ENCODE measurements at regions not wholly inside any gene's neighbourhood (a gene's known extent, or its start where the extent isn't known, plus 50 kb on each side); places are given as distances from the start of the nearest gene placed in this dataset.
A peak's percentile ranks its signal among the peaks of the same experiment; 100 is the strongest.

DNA sequence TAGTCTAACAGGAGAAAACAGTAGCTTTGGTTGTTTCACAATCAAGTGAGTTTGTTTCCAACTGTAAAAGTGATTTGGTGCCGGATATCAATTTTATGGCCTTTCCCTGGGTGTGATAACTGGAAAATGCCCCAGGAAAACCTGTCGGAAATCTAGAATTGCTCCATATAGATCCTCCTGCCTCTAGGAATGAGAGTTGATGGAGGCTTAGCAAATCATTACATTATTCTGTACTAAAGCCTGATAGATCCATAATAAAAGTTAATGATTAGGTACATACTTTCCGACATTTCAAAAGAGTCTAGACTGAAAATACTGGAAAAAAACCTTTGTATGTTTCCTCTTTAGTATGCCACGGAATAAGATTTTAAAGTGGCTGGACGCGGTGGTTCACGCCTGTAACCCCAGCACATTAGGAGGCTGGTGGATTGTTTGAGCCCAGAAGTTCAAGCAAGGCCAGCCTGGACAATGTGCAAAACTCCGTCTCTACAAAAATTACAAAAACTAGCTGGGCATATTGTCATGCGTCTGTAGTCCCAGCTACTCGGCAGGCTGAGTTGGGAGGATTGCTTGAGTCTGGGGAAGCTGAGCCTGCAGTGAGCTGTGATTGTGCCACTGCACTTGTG, 70.0 kb upstream of the SLC45A1 start:
- Mint-ChIP-seq H3K4me1 (no peaks in the 10 kb centered on the region), H3K4me3 (no peak overlapping the region), H3K36me3 (ENCODE audit: low read depth) (no peaks in the 10 kb centered on the region), H3K27ac (peak overlapping the region; percentile 86 to 89 (median 86)), H3K27me3 (ENCODE audit: low read depth) (peaks cover 7% of the 10 kb centered on the region), H3K9me3 (no peaks in the 10 kb centered on the region)
- TF ChIP-seq CTCF (IDR thresholded peaks at IDR 0.05; ENCODE audit: unreplicated experiment in 3 of 3), result no peak

DNA sequence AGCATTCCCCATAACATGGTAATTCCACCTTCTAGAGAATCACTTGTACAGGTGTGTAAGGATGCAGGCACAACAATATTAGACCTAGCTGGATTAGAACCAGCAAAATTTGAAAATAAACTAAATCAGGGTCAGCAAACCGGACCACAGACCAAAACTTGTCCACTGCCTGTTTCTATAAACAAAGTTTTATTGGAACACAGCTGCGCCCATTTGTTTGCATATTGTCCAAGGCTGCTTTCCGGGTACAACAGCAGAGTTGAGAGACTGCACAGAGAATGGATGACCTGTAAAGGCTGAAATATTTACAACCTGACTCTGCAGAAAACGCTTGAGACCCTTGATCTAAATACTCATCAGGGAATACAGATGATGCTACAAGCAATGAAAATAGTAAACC, 73.6 kb upstream of the SLC45A1 start:
- H3K36me3 Mint-ChIP-seq (ENCODE audit: low read depth), result no peaks in the 10 kb centered on the region
- H3K4me1 Mint-ChIP-seq, result peaks cover 5% of the 10 kb centered on the region
- no peaks in the 10 kb centered on the region for H3K27me3 Mint-ChIP-seq (ENCODE audit: low read depth)
- H3K9me3 Mint-ChIP-seq, result no peaks in the 10 kb centered on the region
- no peak for TF ChIP-seq CTCF (IDR thresholded peaks at IDR 0.05; ENCODE audit: unreplicated experiment in 3 of 3)
- no peak overlapping the region for H3K4me3 Mint-ChIP-seq
- no peak overlapping the region for H3K27ac Mint-ChIP-seq

GRCh38 chr1:8242498-8242897, 75.4 kb upstream of the SLC45A1 start:
- H3K4me1 Mint-ChIP-seq, result peaks cover 14% of the 10 kb centered on the region
- no peak for TF ChIP-seq CTCF (IDR thresholded peaks at IDR 0.05; ENCODE audit: unreplicated experiment in 3 of 3)
- H3K27ac Mint-ChIP-seq, result no peak overlapping the region
- peaks cover 5% of the 10 kb centered on the region for H3K27me3 Mint-ChIP-seq (ENCODE audit: low read depth)
- H3K4me3 Mint-ChIP-seq, result no peak overlapping the region
- no peaks in the 10 kb centered on the region for H3K36me3 Mint-ChIP-seq (ENCODE audit: low read depth)
- H3K9me3 Mint-ChIP-seq, result no peaks in the 10 kb centered on the region

DNA sequence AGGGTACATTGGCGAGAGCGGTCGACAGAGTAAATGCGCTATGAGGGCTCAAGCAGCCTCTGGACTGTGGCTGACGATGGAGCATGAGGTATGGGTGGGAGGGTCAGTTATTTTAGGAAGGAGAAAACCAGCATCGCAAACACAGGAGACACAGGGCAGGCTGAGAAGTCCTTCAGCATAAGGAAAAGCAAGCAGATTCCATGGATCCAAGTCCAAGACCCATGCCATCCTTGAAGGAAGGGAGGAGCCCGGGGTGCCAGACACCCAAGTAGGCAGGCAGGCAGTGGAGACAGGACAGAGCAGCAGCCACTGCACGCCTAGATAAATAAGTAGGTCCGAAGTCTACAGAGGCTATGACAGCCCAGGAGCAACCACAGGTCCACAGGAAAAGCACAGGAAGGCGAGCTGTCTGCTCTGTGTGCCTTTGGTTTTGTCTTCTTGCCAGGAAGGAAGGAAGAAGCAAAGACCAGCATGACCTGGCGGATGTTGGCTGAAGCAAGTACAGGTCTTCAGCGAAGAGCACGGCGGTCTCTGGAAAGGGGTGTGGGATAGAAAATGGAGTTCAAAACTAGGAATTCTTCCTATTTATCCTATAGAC, 76.4 kb upstream of the SLC45A1 start:
- Mint-ChIP-seq H3K4me3 (no peak overlapping the region), H3K9me3 (no peaks in the 10 kb centered on the region), H3K27me3 (ENCODE audit: low read depth) (peaks cover 10% of the 10 kb centered on the region), H3K36me3 (ENCODE audit: low read depth) (no peaks in the 10 kb centered on the region), H3K27ac (peak overlapping the region in 1 of 3 experiments; percentile 41), H3K4me1 (peaks cover 14% of the 10 kb centered on the region)
- TF ChIP-seq CTCF (IDR thresholded peaks at IDR 0.05; ENCODE audit: unreplicated experiment in 3 of 3), result no peak

DNA sequence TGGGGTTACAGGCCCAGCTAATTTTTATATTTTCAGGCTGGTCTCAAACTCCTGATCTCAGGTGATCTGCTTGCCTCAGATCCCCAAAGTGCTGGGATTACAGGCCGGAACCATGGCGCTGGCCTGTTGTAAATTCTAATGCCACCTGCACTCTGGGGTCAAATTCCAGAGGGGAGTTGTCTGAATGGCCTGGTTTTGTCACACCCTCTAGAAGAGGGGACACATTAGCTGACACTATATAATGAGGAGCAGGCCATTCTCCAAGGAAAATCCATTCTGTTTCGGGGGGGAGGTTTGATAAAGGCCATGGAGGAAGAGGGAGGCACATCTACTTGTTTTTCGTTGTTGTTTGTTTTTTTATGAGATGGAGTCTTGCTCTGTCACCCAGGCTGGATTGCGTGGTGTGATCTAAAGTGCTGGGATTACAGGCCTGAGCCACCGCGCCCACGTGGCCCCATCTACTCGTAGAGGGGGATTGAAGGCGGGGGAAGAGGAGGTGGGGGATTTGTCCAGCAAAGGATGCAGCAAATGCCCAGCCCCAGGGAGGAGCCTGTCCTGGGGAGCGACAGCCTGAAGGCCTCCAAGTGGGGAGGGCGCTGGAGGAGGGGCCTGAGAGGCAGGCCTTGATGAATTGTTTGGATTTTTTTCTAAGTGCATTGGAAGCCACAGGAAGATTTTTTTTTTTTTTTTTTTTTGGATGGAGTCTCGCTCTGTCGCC, 78.4 kb upstream of the SLC45A1 start:
- TF ChIP-seq CTCF (IDR thresholded peaks at IDR 0.05; ENCODE audit: unreplicated experiment in 3 of 3), result no peak
- Mint-ChIP-seq H3K27me3 (ENCODE audit: low read depth) (peaks cover 10% of the 10 kb centered on the region), H3K4me1 (peaks cover 14% of the 10 kb centered on the region)

More for the DNA sequence above, 78.4 kb upstream of the SLC45A1 start:
- H3K27ac Mint-ChIP-seq, result peak overlapping the region; percentile 58 to 85 (median 65)
- no peaks in the 10 kb centered on the region for H3K36me3 Mint-ChIP-seq (ENCODE audit: low read depth)
- H3K9me3 Mint-ChIP-seq, result no peaks in the 10 kb centered on the region
- H3K4me3 Mint-ChIP-seq, result no peak overlapping the region

All from nephron (organoid).